Spinal cord (tissue), 9 donors: ENCODE measurements at regions not wholly inside any gene's neighbourhood (a gene's known extent, or its start where the extent isn't known, plus 50 kb on each side); places are given as distances from the start of the nearest gene placed in this dataset.
A peak's percentile ranks its signal among the peaks of the same experiment; 100 is the strongest.

ENCODE experiments used
- DNase-seq, 6 donors: peaks; one replicate each; pipeline versions ENCODE4 v3.0.0 to v3.0.0-alpha.2; 2013 to 2015; ENCODE audit warnings: low spot score in 6 of 6, low read depth in 4 of 6
- H3K27ac ChIP-seq: one replicate; pipeline ENCODE4 v1.5.1; 2013; ENCODE audit warnings: low read depth, low read length, control low read depth
- H3K27me3 ChIP-seq: one replicate; pipeline ENCODE4 v1.6.1; 2013; ENCODE audit warnings: low read length; ENCODE audit not compliant: control insufficient read depth, insufficient read depth
- H3K36me3 ChIP-seq: one replicate; pipeline ENCODE4 v1.6.1; 2013; ENCODE audit warnings: low read length; ENCODE audit not compliant: control insufficient read depth, insufficient read depth
- H3K4me1 ChIP-seq: one replicate; pipeline ENCODE4 v1.6.1; 2013; ENCODE audit warnings: low read length; ENCODE audit not compliant: control insufficient read depth, insufficient read depth
- H3K4me3 ChIP-seq: one replicate; pipeline ENCODE4 v1.5.1; 2013; ENCODE audit warnings: low read depth, low read length, control low read depth
- H3K9me3 ChIP-seq: one replicate; pipeline ENCODE4 v1.6.1; 2013; ENCODE audit warnings: low read length; ENCODE audit not compliant: control insufficient read depth, insufficient read depth
- WGBS: methylation state at CpG from one replicate; pipeline ENCODE4 v1.1.5; 2013; ENCODE audit warnings: missing lambda C conversion rate; ENCODE audit not compliant: insufficient coverage; 5-methylcytosine and 5-hydroxymethylcytosine counted together
- donor health status: healthy.

- Histone ChIP-seq H3K4me3 (no peak overlapping the region), H3K4me1 (no peaks in the 10 kb centered on the region), H3K9me3 (peaks cover 2% of the 10 kb centered on the region), H3K36me3 (no peaks in the 10 kb centered on the region), H3K27ac (no peak overlapping the region), H3K27me3 (no peaks in the 10 kb centered on the region)
- no CpG with 5 or more reads among the region's 4 CpGs for WGBS
- no peak for DNase-seq
Measured at GRCh38 chr3:88231207-88231606, 81.4 kb downstream of the C3orf38 start.

GRCh38 chr3:88231632-88232031 is 81.9 kb downstream of the C3orf38 start:
- H3K27me3 ChIP-seq = no peaks in the 10 kb centered on the region
- H3K4me1 ChIP-seq = no peaks in the 10 kb centered on the region
- H3K9me3 ChIP-seq = peaks cover 2% of the 10 kb centered on the region
- no peak overlapping the region for H3K4me3 ChIP-seq
- no peak for DNase-seq
- H3K27ac ChIP-seq = no peak overlapping the region
- H3K36me3 ChIP-seq = no peaks in the 10 kb centered on the region
- WGBS = no CpG with 5 or more reads among the region's 1 CpG

- no CpG with 5 or more reads among the region's 1 CpG for WGBS
- H3K27ac ChIP-seq = no peak overlapping the region
- peaks cover 2% of the 10 kb centered on the region for H3K9me3 ChIP-seq
- H3K27me3 ChIP-seq = no peaks in the 10 kb centered on the region
- no peaks in the 10 kb centered on the region for H3K4me1 ChIP-seq
- H3K36me3 ChIP-seq = no peaks in the 10 kb centered on the region
- no peak for DNase-seq
- H3K4me3 ChIP-seq = no peak overlapping the region
Measured at GRCh38 chr3:88235102-88235501, 85.3 kb downstream of the C3orf38 start.

- Histone ChIP-seq H3K27me3 (no peaks in the 10 kb centered on the region), H3K4me3 (no peak overlapping the region), H3K36me3 (no peaks in the 10 kb centered on the region), H3K4me1 (no peaks in the 10 kb centered on the region), H3K9me3 (peaks cover 2% of the 10 kb centered on the region), H3K27ac (no peak overlapping the region)
- 63% methylated on average over 2 of the region's 4 CpGs for WGBS
- no peak for DNase-seq
Measured at GRCh38 chr3:88239870-88240269, 90.1 kb downstream of the C3orf38 start.

- no peaks in the 10 kb centered on the region for H3K36me3 ChIP-seq
- no peak overlapping the region for H3K27ac ChIP-seq
- no peaks in the 10 kb centered on the region for H3K9me3 ChIP-seq
- no peak overlapping the region for H3K4me3 ChIP-seq
- no peak for DNase-seq
- no peaks in the 10 kb centered on the region for H3K4me1 ChIP-seq
- no peaks in the 10 kb centered on the region for H3K27me3 ChIP-seq
Measured at GRCh38 chr3:88248658-88249057, 98.9 kb downstream of the C3orf38 start.

- peak in 1 of 6 donors; percentile 27 for DNase-seq
- H3K27ac ChIP-seq = no peak overlapping the region
Measured at GRCh38 chr3:88259045-88259444, 109.3 kb downstream of the C3orf38 start.

GRCh38 chr3:88262527-88262926 is 112.8 kb downstream of the C3orf38 start:
- Histone ChIP-seq H3K4me1 (no peaks in the 10 kb centered on the region), H3K27me3 (no peaks in the 10 kb centered on the region), H3K27ac (no peak overlapping the region), H3K4me3 (no peak overlapping the region), H3K9me3 (no peaks in the 10 kb centered on the region), H3K36me3 (no peaks in the 10 kb centered on the region)
- DNase-seq = no peak
- WGBS = 72% methylated on average over 4 of the region's 4 CpGs

More at GRCh38 chr3:88259045-88259444, 109.3 kb downstream of the C3orf38 start:
- H3K27me3 ChIP-seq = no peaks in the 10 kb centered on the region
- H3K4me3 ChIP-seq = no peak overlapping the region
- no CpG with 5 or more reads among the region's 4 CpGs for WGBS
- H3K4me1 ChIP-seq = no peaks in the 10 kb centered on the region
- H3K9me3 ChIP-seq = no peaks in the 10 kb centered on the region
- H3K36me3 ChIP-seq = no peaks in the 10 kb centered on the region

- Histone ChIP-seq H3K4me1 (no peaks in the 10 kb centered on the region), H3K27me3 (no peaks in the 10 kb centered on the region), H3K4me3 (no peak overlapping the region), H3K27ac (no peak overlapping the region), H3K36me3 (no peaks in the 10 kb centered on the region), H3K9me3 (no peaks in the 10 kb centered on the region)
- peak in 2 of 6 donors; percentile 15 to 19 for DNase-seq
- WGBS = 40% methylated on average over 1 of the region's 8 CpGs
Measured at GRCh38 chr3:88263417-88264100, 113.8 kb downstream of the C3orf38 start.

- Histone ChIP-seq H3K9me3 (no peaks in the 10 kb centered on the region), H3K4me3 (no peak overlapping the region), H3K27me3 (no peaks in the 10 kb centered on the region), H3K27ac (no peak overlapping the region), H3K36me3 (no peaks in the 10 kb centered on the region), H3K4me1 (no peaks in the 10 kb centered on the region)
- no CpG with 5 or more reads among the region's 5 CpGs for WGBS
- peak in 1 of 6 donors; percentile 21 for DNase-seq
Measured at GRCh38 chr3:88267441-88267840, 117.7 kb downstream of the C3orf38 start.

GRCh38 chr3:88267847-88268246 is 118.1 kb downstream of the C3orf38 start:
- Histone ChIP-seq H3K9me3 (no peaks in the 10 kb centered on the region), H3K36me3 (no peaks in the 10 kb centered on the region), H3K27me3 (no peaks in the 10 kb centered on the region), H3K4me1 (no peaks in the 10 kb centered on the region), H3K27ac (no peak overlapping the region), H3K4me3 (no peak overlapping the region)
- no peak for DNase-seq
- no CpG with 5 or more reads among the region's 3 CpGs for WGBS
